ENCODE measurements at regions not wholly inside any gene's neighbourhood (a gene's known extent, or its start where the extent isn't known, plus 50 kb on each side); places are given as distances from the start of the nearest gene placed in this dataset.

DNA sequence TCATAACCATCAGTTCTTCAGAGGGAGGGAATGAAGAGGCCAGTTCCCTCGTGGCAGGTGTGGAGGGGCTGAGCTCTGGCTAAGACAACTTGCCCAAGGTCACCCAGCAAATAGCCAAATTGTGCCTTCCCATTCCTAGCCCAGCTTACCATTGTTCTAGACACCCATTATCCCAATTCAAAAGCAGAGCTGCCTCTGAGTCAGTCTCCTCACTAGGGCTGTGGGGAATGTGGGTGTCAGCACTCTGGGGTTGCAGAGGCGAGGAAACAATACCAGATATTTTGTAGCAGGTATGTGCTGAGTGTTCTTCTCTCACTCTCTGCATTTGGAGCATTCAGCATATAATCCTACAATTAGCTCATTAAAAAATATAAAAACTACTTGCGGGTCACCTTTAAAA is 270.8 kb downstream of the PSAT1 start:
- no peak overlapping the region for H3K27ac ChIP-seq
- intact Hi-C loops (cut with DNase I), result no loop called here
- TF ChIP-seq, protein P1, sequence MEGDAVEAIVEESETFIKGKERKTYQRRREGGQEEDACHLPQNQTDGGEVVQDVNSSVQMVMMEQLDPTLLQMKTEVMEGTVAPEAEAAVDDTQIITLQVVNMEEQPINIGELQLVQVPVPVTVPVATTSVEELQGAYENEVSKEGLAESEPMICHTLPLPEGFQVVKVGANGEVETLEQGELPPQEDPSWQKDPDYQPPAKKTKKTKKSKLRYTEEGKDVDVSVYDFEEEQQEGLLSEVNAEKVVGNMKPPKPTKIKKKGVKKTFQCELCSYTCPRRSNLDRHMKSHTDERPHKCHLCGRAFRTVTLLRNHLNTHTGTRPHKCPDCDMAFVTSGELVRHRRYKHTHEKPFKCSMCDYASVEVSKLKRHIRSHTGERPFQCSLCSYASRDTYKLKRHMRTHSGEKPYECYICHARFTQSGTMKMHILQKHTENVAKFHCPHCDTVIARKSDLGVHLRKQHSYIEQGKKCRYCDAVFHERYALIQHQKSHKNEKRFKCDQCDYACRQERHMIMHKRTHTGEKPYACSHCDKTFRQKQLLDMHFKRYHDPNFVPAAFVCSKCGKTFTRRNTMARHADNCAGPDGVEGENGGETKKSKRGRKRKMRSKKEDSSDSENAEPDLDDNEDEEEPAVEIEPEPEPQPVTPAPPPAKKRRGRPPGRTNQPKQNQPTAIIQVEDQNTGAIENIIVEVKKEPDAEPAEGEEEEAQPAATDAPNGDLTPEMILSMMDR (IDR thresholded peaks at IDR 0.05), result no peak
- WGBS, 2 donors, result 73 to 80% methylated on average over 3 of the region's 3 CpGs
- ATAC-seq (no peak), DNase-seq (no peak), FAIRE-seq (no peak)
- H3K36me3 ChIP-seq, result no peaks in the 10 kb centered on the region
- H3K4me3 ChIP-seq, result no peak overlapping the region
- no peaks in the 10 kb centered on the region for H3K9me3 ChIP-seq
- no peaks in the 10 kb centered on the region for H3K27me3 ChIP-seq
- no peaks in the 10 kb centered on the region for H3K4me1 ChIP-seq

DNA sequence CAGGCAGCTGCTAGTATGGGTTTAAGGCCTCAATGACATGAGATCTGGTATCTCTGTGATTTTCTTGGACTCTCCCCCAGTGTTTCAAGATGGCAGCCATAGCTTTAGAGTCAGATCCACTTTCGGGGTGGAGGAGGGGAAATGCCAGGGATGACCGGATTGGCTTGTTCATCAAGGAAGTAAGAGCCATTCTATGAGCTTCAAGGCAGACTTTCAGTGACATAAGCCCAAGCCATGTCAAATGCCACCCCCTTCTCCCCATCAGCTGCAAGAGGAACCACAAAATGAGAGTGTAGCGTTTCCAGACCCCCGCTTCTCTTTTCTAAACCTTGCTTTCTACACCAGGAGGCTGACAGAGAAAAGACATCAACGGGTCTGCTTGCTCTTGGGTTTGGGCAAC is 271.8 kb downstream of the PSAT1 start:
- WGBS, 2 donors, result 76 to 83% methylated on average over 5 of the region's 5 CpGs
- TF ChIP-seq, protein P1 (IDR thresholded peaks at IDR 0.05), result no peak
- no peak for FAIRE-seq
- no peaks in the 10 kb centered on the region for H3K36me3 ChIP-seq
- ATAC-seq, result no peak
- no peak overlapping the region for H3K4me3 ChIP-seq
- intact Hi-C loops (cut with DNase I), result no loop called here
- H3K4me1 ChIP-seq, result no peaks in the 10 kb centered on the region
- no peak overlapping the region for H3K27ac ChIP-seq
- DNase-seq, result no peak
- no peaks in the 10 kb centered on the region for H3K9me3 ChIP-seq
- H3K27me3 ChIP-seq, result no peaks in the 10 kb centered on the region

DNA sequence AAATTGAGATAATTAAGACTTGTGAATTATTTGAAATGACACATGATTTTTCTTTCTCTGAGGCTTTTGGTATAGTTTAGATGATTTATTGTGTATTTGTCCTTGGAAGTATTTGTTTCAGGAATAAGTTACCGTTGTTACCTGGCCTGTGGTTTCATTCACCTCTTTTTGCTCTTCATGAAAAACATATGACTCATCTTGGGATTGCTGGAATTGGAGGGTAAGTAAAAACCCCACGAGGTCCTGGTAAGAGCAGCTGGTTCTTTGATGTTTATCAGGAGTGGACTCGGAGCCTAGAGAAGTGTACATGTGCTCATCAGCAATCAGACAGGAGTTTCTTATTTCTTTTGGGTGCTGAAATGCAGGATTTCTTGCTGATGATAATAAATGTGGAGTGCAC is 275.3 kb downstream of the PSAT1 start:
- WGBS, 2 donors, result 35 to 46% methylated on average over 3 of the region's 3 CpGs
- no peaks in the 10 kb centered on the region for H3K27me3 ChIP-seq
- no peak for ATAC-seq
- intact Hi-C loops (cut with DNase I), result no loop called here
- DNase-seq, result no peak
- no peak overlapping the region for H3K27ac ChIP-seq
- TF ChIP-seq, protein P1 (IDR thresholded peaks at IDR 0.05), result no peak
- H3K4me1 ChIP-seq, result no peaks in the 10 kb centered on the region
- no peak for FAIRE-seq
- no peaks in the 10 kb centered on the region for H3K36me3 ChIP-seq
- H3K9me3 ChIP-seq, result no peaks in the 10 kb centered on the region
- no peak overlapping the region for H3K4me3 ChIP-seq

DNA sequence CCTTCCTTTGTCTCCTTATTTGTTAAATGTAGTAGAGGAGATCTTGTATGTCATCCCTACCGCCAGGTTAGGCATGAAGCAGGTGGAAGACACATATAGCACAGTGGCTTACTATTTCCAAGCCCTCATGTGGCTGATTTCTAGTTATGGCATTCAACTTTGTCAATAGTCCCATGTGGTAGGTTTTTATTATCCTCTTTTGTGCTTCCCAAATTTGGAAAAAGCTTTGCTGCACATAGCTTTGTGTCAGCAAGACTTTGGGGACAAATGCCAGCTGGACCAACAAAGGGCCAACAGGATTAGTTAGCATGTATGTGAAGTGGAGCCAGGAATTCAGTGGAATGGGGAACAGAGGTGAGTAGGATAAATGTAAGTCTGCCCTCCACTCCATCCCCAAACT is 276.3 kb downstream of the PSAT1 start:
- ATAC-seq (no peak), DNase-seq (no peak), FAIRE-seq (no peak)
- Histone ChIP-seq H3K9me3 (no peaks in the 10 kb centered on the region), H3K27me3 (no peaks in the 10 kb centered on the region), H3K4me1 (no peaks in the 10 kb centered on the region), H3K36me3 (no peaks in the 10 kb centered on the region), H3K4me3 (no peak overlapping the region), H3K27ac (no peak overlapping the region)
- intact Hi-C loops (cut with DNase I), result no loop called here
- TF ChIP-seq, protein P1 (IDR thresholded peaks at IDR 0.05), result no peak
- 83 to 84% methylated on average over 1 of the region's 1 CpG for WGBS, 2 donors

DNA sequence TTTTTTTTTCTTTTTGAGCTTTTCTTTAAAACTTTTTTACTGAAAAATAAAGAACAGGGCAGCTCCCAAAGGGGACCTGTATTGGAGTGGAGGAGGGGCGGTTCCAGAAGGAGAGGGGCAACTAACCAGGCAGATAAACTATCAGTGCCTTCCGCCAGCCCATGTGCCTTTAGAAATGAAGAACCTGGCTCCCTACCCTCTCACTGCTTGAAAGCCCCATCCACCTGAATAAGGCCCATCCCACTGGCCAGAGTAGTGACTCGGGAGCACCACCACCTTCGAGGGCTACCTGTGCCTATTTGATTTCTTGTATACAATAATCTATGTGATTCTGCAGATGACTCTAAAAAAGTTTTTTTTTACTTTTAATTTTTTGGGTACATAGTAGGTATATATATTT is 276.7 kb downstream of the PSAT1 start:
- 65 to 67% methylated on average over 4 of the region's 4 CpGs for WGBS, 2 donors
- Histone ChIP-seq H3K9me3 (no peaks in the 10 kb centered on the region), H3K4me3 (no peak overlapping the region), H3K36me3 (no peaks in the 10 kb centered on the region), H3K27ac (no peak overlapping the region), H3K27me3 (no peaks in the 10 kb centered on the region), H3K4me1 (no peaks in the 10 kb centered on the region)
- TF ChIP-seq, protein P1 (IDR thresholded peaks at IDR 0.05), result no peak
- DNase-seq (no peak), ATAC-seq (no peak), FAIRE-seq (no peak)
- intact Hi-C loops (cut with DNase I), result no loop called here

Data from pancreas (tissue), 10 donors.